Thymus (tissue), 11 donors: ENCODE measurements at regions not wholly inside any gene's neighbourhood (a gene's known extent, or its start where the extent isn't known, plus 50 kb on each side); places are given as distances from the start of the nearest gene placed in this dataset.
A peak's percentile ranks its signal among the peaks of the same experiment; 100 is the strongest.

ENCODE experiments used
- DNase-seq, 9 donors: peaks; one replicate each; pipeline ENCODE4 v3.0.0-alpha.2; 2013; ENCODE audit warnings: low spot score in 9 of 9, low read depth in 6 of 9, missing footprints in 1 of 9
- H3K27ac ChIP-seq, 2 donors: one replicate each; pipeline ENCODE4 v1.5.1; 2013; ENCODE audit warnings: control low read depth in 1 of 2, low read depth in 1 of 2, low read length in 1 of 2, mild to moderate bottlenecking in 1 of 2, moderate library complexity in 1 of 2
- H3K27me3 ChIP-seq, 2 donors: one replicate each; pipeline ENCODE4 v1.5.1; 2013; ENCODE audit warnings: low read length in 1 of 2; ENCODE audit not compliant: control insufficient read depth in 2 of 2, insufficient read depth in 1 of 2
- H3K36me3 ChIP-seq, 2 donors: one replicate each; pipeline ENCODE4 v1.5.1; 2013; ENCODE audit warnings: low read length in 1 of 2, mild to moderate bottlenecking in 1 of 2, moderate library complexity in 1 of 2; ENCODE audit not compliant: control insufficient read depth in 2 of 2, insufficient read depth in 2 of 2
- H3K4me1 ChIP-seq, 2 donors: one replicate each; pipeline ENCODE4 v1.5.1; 2013; ENCODE audit warnings: low read length in 2 of 2; ENCODE audit not compliant: control insufficient read depth in 2 of 2, insufficient read depth in 2 of 2
- H3K4me3 ChIP-seq, 2 donors: one replicate each; pipeline ENCODE4 v1.5.1; 2013; ENCODE audit warnings: low read length in 2 of 2, control low read depth in 1 of 2, mild to moderate bottlenecking in 1 of 2
- H3K9me3 ChIP-seq, 2 donors: one replicate each; pipeline ENCODE4 v1.5.1; 2013; ENCODE audit warnings: low read length in 1 of 2, mild to moderate bottlenecking in 1 of 2; ENCODE audit not compliant: control insufficient read depth in 2 of 2, insufficient read depth in 1 of 2
- WGBS: extraction: QIAGEN DNeasy Blood & Tissue Kit; methylation state at CpG from one replicate; pipeline ENCODE4 v1.1.7; 2013; 5-methylcytosine and 5-hydroxymethylcytosine counted together
- donor health status: healthy.

- Histone ChIP-seq H3K27ac (peak overlapping the region in 1 of 2 donors; percentile 12), H3K4me1 (no peaks in the 10 kb centered on the region), H3K4me3 (no peak overlapping the region), H3K36me3 (no peaks in the 10 kb centered on the region), H3K27me3 (no peaks in the 10 kb centered on the region), H3K9me3 (no peaks in the 10 kb centered on the region)
- no peak for DNase-seq
- WGBS, result 96% methylated on average over 2 of the region's 2 CpGs
Observed at GRCh38 chr11:130781931-130782330, 134.3 kb downstream of the SNX19 start.

GRCh38 chr11:130782361-130783222 lies 133.7 kb downstream of the SNX19 start:
- no peak overlapping the region for H3K4me3 ChIP-seq
- H3K4me1 ChIP-seq, result no peaks in the 10 kb centered on the region
- WGBS, result 91% methylated on average over 14 of the region's 14 CpGs
- H3K9me3 ChIP-seq, result no peaks in the 10 kb centered on the region
- no peaks in the 10 kb centered on the region for H3K36me3 ChIP-seq
- H3K27me3 ChIP-seq, result no peaks in the 10 kb centered on the region
- no peak for DNase-seq
- H3K27ac ChIP-seq, result peak overlapping the region in 1 of 2 donors; percentile 12

GRCh38 chr11:130783323-130783722 lies 133.0 kb downstream of the SNX19 start:
- no peak for DNase-seq
- Histone ChIP-seq H3K36me3 (no peaks in the 10 kb centered on the region), H3K4me3 (no peak overlapping the region), H3K9me3 (no peaks in the 10 kb centered on the region), H3K27ac (peak overlapping the region in 1 of 2 donors; percentile 9), H3K27me3 (no peaks in the 10 kb centered on the region), H3K4me1 (no peaks in the 10 kb centered on the region)
- 97% methylated on average over 2 of the region's 2 CpGs for WGBS

- 91% methylated on average over 4 of the region's 4 CpGs for WGBS
Observed at GRCh38 chr11:130785380-130786116, 130.7 kb downstream of the SNX19 start.

GRCh38 chr11:130786586-130786985 lies 129.7 kb downstream of the SNX19 start:
- Histone ChIP-seq H3K4me1 (no peaks in the 10 kb centered on the region), H3K4me3 (no peak overlapping the region), H3K27me3 (no peaks in the 10 kb centered on the region), H3K27ac (no peak overlapping the region), H3K36me3 (no peaks in the 10 kb centered on the region), H3K9me3 (no peaks in the 10 kb centered on the region)
- DNase-seq, result no peak
- 96% methylated on average over 5 of the region's 5 CpGs for WGBS

More at GRCh38 chr11:130785380-130786116, 130.7 kb downstream of the SNX19 start:
- Histone ChIP-seq H3K27me3 (no peaks in the 10 kb centered on the region), H3K4me1 (no peaks in the 10 kb centered on the region), H3K4me3 (no peak overlapping the region), H3K36me3 (no peaks in the 10 kb centered on the region), H3K9me3 (no peaks in the 10 kb centered on the region), H3K27ac (no peak overlapping the region)
- no peak for DNase-seq

- no peaks in the 10 kb centered on the region for H3K9me3 ChIP-seq
- H3K4me3 ChIP-seq, result no peak overlapping the region
- H3K36me3 ChIP-seq, result no peaks in the 10 kb centered on the region
- 95% methylated on average over 8 of the region's 8 CpGs for WGBS
- DNase-seq, result no peak
- no peak overlapping the region for H3K27ac ChIP-seq
- no peaks in the 10 kb centered on the region for H3K27me3 ChIP-seq
- H3K4me1 ChIP-seq, result no peaks in the 10 kb centered on the region
Observed at GRCh38 chr11:130787092-130787616, 129.1 kb downstream of the SNX19 start.

GRCh38 chr11:130787973-130788570 lies 128.2 kb downstream of the SNX19 start:
- Histone ChIP-seq H3K9me3 (no peaks in the 10 kb centered on the region), H3K4me3 (no peak overlapping the region), H3K4me1 (no peaks in the 10 kb centered on the region), H3K27ac (no peak overlapping the region), H3K27me3 (no peaks in the 10 kb centered on the region), H3K36me3 (no peaks in the 10 kb centered on the region)
- DNase-seq, result no peak
- 97% methylated on average over 1 of the region's 1 CpG for WGBS

- Histone ChIP-seq H3K4me3 (no peak overlapping the region), H3K9me3 (no peaks in the 10 kb centered on the region), H3K36me3 (no peaks in the 10 kb centered on the region), H3K27ac (no peak overlapping the region), H3K4me1 (no peaks in the 10 kb centered on the region), H3K27me3 (no peaks in the 10 kb centered on the region)
- DNase-seq, result no peak
- WGBS, result 95% methylated on average over 3 of the region's 3 CpGs
Observed at GRCh38 chr11:130789056-130789640, 127.1 kb downstream of the SNX19 start.
